GM19238 (cell line): ENCODE measurements at regions not wholly inside any gene's neighbourhood (a gene's known extent, or its start where the extent isn't known, plus 50 kb on each side); places are given as distances from the start of the nearest gene placed in this dataset.

Source experiments
- DNase-seq: peaks from one replicate; pipeline ENCODE4 v3.0.0; 2011; ENCODE audit warnings: low spot score; ENCODE audit not compliant: insufficient read length

- DNase-seq, result no peak
Measured at GRCh38 chr17:70780031-70780430, 610.7 kb downstream of the KCNJ2 start.

GRCh38 chr17:70786081-70786480, 616.7 kb downstream of the KCNJ2 start:
- no peak for DNase-seq

DNA sequence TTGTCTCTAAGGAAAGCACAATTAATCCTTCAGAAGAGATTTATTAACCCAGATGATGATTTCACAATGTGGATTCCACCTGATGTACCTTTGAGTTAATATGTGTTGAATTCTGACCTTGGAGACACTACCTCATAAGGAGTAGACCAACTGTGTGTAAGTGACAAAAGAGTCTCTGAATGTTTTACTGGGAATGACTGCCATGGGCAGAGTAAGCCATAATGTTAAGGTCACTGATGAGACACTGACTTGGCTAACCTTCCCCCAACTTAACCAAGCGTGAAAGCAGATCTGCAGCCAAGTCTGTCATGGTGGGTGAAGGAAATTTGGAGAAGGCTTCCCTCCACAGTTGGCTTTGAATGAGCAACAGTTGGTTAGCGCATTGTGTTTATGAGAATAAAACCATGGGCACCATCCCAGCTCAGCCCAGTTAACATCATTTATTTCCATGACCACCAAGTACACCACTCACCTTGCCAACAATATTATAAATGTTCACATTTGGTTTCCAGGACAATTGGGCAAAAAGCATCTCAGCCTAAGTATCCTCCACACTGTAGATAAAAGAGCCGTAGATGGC, 618.5 kb downstream of the KCNJ2 start:
- no peak for DNase-seq

DNA sequence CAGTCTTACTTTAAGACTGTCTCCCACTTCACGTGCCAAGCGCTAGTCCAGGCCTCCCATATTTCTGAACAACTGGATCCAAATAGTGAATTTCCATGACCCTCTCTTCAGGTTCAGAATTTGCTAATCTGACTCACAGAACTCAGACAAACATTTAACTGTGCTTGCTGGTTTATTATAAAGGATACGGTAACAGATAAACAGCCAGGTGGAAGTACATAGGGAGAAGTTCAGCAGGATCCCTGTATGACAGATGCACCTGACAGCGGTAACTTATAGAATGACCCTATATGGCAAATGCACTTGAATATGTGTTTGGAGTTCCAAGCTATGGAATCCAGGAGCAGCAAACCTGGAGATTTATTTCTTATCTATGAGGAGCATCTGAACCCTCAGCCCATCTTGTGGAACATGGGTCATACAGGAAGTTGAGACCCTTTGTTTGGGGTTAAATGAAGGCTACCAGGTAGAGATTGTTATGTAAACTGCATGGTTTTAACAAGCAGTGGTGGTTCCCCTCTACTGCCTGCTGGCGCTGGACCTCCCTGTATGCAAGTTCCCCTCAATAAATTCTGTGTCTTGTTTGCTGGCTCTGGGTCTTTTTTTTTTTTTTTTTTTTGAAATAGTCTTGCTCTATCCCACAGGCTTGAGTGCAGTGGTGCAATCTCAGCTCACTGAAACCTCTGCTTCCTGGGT, 622.6 kb downstream of the KCNJ2 start:
- DNase-seq, result no peak

- DNase-seq, result no peak
Measured at GRCh38 chr17:70794738-70795137, 625.4 kb downstream of the KCNJ2 start.

DNA sequence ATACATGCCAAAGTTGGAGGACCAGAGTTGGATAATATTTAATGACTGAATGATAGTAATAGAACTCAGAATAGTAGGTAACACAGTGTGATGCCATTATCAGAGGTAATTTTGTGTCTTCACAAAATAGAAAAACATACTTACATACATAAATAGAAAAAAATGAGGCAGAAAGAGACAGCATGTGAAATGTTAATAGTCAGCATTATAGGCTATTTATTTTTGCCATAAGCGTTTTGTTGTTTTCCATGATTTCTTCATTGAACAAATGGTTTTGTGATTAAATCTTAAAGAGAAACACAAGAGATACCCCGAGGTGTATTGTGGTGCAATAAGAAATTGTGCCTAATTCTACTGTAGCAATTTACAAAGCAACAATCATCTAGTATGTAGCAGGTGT, 626.3 kb downstream of the KCNJ2 start:
- DNase-seq, result no peak

DNA sequence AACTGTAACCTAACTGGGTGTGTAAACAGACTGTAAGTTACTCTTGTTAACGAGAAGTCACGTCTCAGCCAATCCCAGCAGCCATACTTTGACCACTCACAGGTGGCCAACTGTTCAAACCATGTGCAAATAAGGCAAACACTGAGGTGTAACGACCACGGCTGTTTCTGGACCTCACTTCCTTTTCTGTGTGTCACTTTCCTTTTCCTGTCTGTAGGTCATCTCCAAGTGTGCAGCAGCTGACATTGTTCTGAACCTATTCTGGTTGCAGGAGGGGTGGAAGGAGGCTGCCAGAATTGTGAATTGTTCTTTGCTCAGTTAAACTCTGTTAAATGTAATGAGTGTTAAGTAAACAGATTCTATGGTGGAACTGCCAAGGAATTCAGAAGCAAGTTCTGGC, 627.4 kb downstream of the KCNJ2 start:
- no peak for DNase-seq

DNA sequence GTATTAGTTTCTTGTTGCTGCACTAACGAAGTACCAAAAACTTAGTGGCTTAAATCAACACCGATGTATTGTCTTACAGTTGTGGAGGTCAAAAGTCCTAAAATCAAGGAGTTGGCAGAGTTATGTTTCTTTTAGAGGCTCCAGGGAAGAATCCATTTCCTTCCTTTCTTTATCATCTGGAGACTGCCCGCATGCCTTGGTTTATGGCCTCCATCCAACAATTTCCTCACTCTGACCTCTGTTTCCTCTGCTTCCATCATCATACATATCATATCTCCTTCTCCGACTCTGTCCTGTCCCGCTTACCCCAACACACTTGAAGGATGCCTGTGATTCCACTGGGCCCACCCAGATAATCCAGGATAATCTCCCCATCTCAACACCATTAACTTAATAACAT, 627.8 kb downstream of the KCNJ2 start:
- no peak for DNase-seq

DNA sequence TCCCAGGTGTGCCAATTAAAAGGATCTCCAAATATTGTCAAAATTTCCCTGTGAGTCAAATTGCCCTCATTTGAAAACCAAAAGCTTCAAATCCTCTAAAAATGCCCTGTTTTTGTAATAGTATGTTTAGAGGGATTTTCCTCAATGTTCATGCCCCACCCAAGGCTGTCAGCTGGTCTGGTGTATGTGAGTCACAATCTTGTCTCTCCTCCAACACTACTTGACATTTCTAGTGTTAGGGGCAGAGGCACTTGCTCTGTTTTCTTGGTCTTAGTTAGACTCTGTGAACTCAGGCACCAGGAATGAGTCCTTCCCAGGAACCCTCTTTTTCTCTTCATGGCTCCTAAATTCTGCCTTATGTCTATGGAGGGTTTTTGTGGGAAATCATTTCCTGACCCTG, 634.8 kb downstream of the KCNJ2 start:
- no peak for DNase-seq

- no peak for DNase-seq
Measured at GRCh38 chr17:70808596-70808995, 639.3 kb downstream of the KCNJ2 start.

GRCh38 chr17:70810609-70811008, 641.3 kb downstream of the KCNJ2 start:
- DNase-seq, result no peak

GRCh38 chr17:70813355-70813930, 644.1 kb downstream of the KCNJ2 start:
- DNase-seq, result no peak

- DNase-seq, result no peak
Measured at GRCh38 chr17:70819183-70819582, 649.9 kb downstream of the KCNJ2 start.

- DNase-seq, result no peak
Measured at GRCh38 chr17:70820276-70820675, 650.9 kb downstream of the KCNJ2 start.

DNA sequence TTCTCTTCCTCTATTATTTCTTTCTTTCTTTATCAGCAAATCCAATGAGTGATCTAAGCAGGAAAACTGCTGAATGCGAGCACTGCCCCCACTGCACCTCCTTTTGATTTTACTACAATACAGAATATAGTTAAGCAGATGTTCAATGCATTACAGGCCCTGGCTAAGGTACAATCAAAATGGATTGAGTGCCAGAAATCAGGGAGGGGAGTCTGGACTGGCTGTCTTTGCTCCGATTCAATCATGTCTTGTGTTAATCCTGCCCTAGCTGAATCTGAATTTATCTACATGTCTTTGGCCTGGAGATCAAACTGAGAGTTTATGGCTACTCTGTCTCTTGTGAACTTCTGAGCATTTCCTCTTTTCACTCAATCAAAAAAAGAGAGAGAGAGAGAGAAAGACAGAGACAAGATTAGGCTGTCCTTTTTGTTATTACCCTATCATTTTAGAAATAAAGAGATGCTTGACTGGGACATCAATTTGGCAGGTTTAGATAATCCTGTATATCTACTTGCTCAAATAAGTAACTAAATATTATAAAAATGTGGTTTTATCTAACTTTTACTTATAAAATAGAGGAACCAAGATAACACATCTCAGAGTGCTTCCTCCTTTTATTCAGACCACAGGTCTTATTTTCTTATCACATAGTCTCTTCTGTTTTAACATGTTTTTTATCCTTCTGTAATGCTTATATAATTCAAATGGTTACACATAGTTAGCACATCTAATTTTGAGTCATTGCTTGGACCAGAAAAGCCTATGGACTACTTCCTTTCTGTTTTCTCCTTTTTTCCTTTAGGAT, 656.2 kb downstream of the KCNJ2 start:
- no peak for DNase-seq

GRCh38 chr17:70829876-70830275, 660.5 kb downstream of the KCNJ2 start:
- DNase-seq, result no peak

DNA sequence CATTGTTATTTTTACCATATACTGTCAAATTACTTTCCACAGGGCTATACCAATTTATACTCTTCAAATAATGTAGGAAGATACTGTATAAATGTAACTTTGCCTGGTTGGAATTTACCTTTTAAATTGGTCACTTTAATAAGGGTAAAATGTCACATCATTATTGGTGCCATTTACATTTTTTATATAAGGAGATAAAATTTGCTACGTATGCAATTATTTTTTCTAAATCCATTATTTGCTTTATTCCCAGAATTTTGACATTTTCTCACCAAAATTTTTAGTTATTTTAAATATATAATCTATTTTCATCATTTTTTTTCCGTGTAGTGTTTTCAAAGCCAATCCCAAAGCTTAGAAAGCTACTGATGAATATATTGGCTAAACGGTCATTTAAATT, 664.7 kb downstream of the KCNJ2 start:
- DNase-seq, result no peak

- no peak for DNase-seq
Measured at GRCh38 chr17:70848785-70849184, 679.5 kb downstream of the KCNJ2 start.

DNA sequence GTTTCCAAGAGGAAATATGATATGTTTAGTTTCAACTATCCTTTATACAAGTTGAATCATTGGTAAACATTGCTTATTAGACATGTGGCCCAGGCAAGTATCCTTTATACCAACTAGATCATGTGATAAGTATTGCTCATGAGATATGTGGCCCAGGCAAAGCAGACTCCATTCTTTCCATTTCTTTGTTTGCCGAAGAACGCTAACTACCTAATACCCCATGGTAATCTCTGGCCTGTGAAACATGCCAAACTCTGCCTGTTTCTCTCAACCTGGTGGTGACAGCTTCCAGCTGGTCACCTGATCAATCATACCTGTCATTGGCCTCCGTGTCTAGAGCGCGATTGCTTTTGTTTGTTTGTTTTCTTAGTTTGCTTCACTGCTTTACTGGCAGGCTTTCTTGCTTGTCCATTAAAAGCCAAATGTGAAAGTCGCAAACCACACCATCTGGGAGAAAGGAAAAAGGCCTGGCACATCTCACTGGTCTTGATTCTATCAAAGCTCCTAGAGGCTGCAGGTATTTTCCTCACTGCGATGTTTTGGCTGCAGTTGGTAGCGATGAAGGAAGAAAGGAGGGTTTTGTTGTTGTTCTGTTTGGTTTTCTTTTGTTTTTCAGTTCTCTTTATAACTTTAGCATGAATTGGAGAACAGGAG, 686.2 kb downstream of the KCNJ2 start:
- no peak for DNase-seq

- no peak for DNase-seq
Measured at GRCh38 chr17:70857351-70857750, 688.0 kb downstream of the KCNJ2 start.

DNA sequence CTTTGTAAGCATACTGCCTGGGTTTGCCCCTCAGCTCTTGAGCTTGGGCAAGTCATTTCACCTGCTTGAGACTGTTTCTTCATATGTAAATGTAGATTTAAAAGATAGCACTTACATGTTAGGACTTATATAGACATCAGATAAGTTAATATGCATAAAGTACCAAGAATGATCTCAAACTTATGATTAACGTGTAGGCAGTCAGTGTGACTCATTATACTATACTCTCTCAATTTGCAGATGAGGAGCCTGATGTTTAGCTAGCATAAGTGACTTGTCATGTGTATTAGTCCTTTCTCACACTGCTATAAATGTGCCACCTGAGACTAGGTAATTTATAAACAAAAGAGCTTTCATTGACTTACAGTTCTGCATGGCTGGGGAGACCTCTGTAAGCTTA, 690.5 kb downstream of the KCNJ2 start:
- no peak for DNase-seq

- DNase-seq, result no peak
Measured at GRCh38 chr17:70862295-70862694, 693.0 kb downstream of the KCNJ2 start.
